ENCODE measurements at regions not wholly inside any gene's neighbourhood (a gene's known extent, or its start where the extent isn't known, plus 50 kb on each side); places are given as distances from the start of the nearest gene placed in this dataset.
"Not testable (repeated sequence)": the region's sequence is repeated elsewhere in the genome, so short reads cannot be mapped to it uniquely, and the experiment has no call there.

DNA sequence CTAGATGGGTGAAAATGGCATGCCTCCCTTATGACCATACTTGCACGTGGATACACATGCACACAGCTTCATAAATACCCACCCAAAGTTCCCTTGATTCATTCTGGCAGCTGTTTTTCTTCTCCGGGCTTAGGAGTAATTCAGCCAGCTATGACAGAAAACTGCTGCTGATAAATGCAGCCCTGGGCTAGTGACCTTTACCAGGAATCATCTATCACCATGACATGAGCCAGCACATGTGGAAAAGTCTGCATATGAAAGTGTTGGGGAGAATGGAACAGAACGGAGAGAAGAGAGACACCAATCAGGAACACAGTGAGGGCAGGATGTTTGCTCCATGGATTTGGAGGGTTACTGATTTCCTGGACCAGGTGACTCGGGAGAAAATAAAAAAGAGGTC is 706.3 kb downstream of the PDCD6IP start:
- no peak for DNase-seq (ENCODE audit: low spot score)

- no peak for DNase-seq (ENCODE audit: low spot score)
These were observed 710.3 kb downstream of the PDCD6IP start for GRCh38 chr3:34508732-34509131.

- DNase-seq (ENCODE audit: low spot score), result no peak
These were observed 713.5 kb downstream of the PDCD6IP start for GRCh38 chr3:34511891-34512290.

GRCh38 chr3:34519008-34519407 is 720.6 kb downstream of the PDCD6IP start:
- DNase-seq (ENCODE audit: low spot score), result not testable (repeated sequence)

DNA sequence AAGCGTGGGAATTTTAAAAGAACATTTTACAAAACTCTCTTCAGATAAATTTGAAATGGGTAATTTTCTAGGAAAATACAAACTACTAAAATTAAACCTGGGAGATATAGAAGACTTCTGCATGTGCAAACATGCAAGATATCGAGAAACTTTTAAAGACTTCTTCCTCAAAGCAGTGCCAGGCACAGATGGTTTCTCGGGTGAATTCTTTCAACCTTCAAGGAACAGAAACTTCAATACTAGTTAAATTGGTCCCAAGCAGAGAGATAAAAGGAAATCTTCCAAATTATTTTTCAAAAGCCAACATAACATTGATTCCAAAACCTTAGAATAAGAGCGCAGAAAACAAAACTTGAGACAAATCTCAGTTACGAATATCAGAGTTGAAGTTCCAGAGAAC is 732.7 kb downstream of the PDCD6IP start:
- no peak for DNase-seq (ENCODE audit: low spot score)

- no peak for DNase-seq (ENCODE audit: low spot score)
These were observed 735.0 kb downstream of the PDCD6IP start for GRCh38 chr3:34533451-34533850.

GRCh38 chr3:34534013-34534412 is 735.6 kb downstream of the PDCD6IP start:
- no peak for DNase-seq (ENCODE audit: low spot score)

DNA sequence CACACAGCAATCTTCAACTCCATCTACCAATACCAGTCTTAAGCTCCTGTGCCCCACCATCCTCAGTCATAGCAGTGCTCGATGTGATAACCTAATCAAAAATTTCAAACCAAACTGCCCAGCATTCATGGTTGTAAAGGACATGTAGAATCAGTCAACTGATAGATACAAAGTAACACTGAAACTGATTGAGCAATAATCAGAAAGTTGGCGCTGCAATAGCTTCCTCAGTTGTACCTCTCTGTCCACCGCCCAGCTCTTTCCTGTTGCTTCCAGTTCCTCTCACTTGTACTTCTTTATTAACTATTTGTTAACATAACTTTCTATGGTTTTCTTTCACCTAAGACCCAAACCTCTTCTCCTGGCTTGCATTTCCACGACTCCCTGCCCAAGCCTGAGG is 745.7 kb downstream of the PDCD6IP start:
- no peak for DNase-seq (ENCODE audit: low spot score)

DNA sequence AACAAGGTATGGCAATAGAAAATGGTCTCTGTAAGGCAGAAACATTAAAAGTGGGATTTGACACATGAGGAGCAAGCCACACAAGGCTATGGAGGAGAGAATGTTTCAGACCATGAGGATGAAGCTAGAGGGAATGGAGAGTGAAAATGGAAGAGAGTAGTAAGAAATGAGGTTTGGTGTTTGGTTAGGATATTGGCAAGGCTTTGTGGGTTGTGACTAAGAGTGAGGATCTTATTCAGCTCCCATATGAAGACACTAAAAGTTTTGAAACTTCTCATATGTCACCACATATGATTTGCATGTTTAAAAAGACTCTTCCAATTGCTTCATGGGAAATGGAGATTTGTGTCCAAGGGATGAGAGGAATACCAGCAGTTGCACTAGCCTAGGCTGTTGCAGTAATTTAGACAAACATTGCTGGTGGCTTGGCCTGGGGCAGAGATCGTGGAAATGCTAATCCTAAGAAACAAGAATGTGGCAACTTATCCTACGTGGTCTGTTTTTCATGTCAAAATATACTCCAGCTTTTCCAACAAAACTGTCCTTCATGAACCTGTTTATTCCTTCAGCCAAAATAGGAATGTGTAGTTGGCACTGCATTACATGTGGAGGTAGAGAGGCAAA is 749.0 kb downstream of the PDCD6IP start:
- no peak for DNase-seq (ENCODE audit: low spot score)

GRCh38 chr3:34567266-34567665 is 768.8 kb downstream of the PDCD6IP start:
- no peak for DNase-seq (ENCODE audit: low spot score)

- no peak for DNase-seq (ENCODE audit: low spot score)
These were observed 770.3 kb downstream of the PDCD6IP start for GRCh38 chr3:34568766-34569165.

GRCh38 chr3:34569437-34569836 is 771.0 kb downstream of the PDCD6IP start:
- DNase-seq (ENCODE audit: low spot score), result no peak

- no peak for DNase-seq (ENCODE audit: low spot score)
These were observed 772.7 kb downstream of the PDCD6IP start for GRCh38 chr3:34570916-34571705.

DNA sequence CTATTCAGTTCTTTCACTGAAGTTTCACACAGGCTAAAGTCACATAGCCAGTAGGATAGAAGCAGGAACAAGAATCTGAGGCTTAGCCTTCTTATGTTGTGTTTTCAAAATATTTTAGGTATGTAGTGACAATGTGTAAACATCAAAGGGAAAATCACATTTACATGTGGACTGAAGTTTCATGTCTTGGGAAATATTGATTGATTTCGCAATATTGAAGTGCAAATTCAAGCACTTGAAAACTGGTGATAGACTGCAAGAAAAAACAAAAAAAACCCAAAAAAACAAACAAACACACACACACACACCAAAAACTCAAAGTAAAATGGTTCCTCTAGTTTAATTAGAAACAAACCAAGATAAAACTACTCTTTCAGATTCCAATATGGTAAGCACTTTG is 773.3 kb downstream of the PDCD6IP start:
- DNase-seq (ENCODE audit: low spot score), result no peak

DNA sequence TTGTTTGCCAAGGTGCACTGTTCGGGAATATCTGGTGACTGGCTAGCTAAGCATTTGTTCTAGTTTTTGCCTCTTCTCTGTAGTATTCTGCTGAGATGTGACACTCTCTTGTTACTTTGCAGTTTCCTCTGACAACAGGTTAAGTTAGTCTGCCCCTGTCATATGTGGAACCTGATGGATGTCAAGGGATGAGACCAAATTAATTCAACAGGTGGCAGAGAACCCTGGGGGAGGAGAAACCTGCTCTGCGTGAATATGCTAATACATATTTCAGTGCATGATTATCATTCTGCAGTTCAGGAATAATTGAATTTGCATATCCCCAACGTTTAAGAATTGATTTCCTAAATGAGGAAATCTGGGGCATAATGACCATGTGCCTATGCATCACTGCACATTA is 777.3 kb downstream of the PDCD6IP start:
- DNase-seq (ENCODE audit: low spot score), result no peak

- DNase-seq (ENCODE audit: low spot score), result no peak
These were observed 783.6 kb downstream of the PDCD6IP start for GRCh38 chr3:34582055-34582454.

DNA sequence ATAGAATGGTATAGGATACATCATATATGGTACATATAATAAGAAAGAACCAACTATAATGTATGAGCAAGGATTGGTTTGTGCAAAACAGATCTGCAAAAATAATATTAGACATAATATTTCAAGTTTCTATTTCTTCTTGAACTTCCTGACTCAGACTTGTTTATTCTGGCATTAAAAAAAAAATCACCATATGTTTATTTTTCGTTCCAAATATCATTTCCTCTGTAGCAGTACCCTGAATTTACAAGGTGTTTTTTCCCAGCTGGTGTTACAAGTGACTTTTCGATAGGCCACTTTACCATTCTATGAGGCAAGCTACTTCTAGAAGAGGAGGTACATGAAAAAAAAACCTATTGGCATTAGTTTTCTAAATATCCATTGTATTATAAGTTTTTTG is 785.0 kb downstream of the PDCD6IP start:
- no peak for DNase-seq (ENCODE audit: low spot score)

DNA sequence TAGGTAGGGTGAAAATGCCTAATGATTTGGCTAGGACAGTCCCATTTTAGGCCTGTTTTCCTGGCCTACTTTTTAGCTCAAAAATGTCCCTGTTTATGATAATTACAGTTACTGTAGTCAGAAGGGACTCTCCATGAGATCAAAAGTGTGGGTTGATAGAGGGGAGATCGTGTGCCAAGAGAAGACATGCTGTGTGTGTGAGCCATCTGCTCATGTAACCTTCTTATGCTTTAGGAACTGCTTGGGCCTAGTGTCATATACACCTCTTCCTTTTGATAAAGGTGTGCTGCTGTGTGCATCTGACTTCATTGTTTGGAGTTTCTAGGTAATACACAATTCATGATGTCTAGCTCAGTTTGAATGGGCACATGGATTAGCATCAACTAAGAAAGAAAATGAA is 786.5 kb downstream of the PDCD6IP start:
- DNase-seq (ENCODE audit: low spot score), result no peak

DNA sequence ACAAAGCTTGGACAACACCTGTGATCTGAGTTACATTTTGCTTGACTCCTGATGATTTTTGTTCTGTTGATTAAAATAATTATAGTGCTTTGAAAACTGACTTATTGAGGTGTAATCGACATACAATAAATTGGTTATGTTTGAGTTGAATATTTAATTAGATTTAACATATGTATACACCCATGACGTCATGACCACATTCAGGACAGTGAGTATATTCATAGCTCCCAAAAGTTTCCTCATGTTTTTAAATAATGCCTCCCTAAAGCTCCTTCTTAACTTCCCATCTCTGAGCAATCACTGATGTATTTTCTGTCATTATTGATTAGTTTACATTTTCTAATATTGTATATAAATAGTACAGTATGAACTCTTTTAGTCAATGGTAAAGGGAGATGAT is 801.2 kb downstream of the PDCD6IP start:
- DNase-seq (ENCODE audit: low spot score), result no peak

- DNase-seq (ENCODE audit: low spot score), result no peak
These were observed 821.6 kb downstream of the PDCD6IP start for GRCh38 chr3:34619990-34620389.

GRCh38 chr3:34626699-34627098 is 828.3 kb downstream of the PDCD6IP start:
- no peak for DNase-seq (ENCODE audit: low spot score)

- no peak for DNase-seq (ENCODE audit: low spot score)
These were observed 836.5 kb downstream of the PDCD6IP start for GRCh38 chr3:34634939-34635338.

GRCh38 chr3:34635352-34635850 is 837.0 kb downstream of the PDCD6IP start:
- DNase-seq (ENCODE audit: low spot score), result no peak

Data from hepatic stellate cell (primary cell).